ENCODE measurements at regions not wholly inside any gene's neighbourhood (a gene's known extent, or its start where the extent isn't known, plus 50 kb on each side); places are given as distances from the start of the nearest gene placed in this dataset.
"Not testable (repeated sequence)": the region's sequence is repeated elsewhere in the genome, so short reads cannot be mapped to it uniquely, and the experiment has no call there.

DNA sequence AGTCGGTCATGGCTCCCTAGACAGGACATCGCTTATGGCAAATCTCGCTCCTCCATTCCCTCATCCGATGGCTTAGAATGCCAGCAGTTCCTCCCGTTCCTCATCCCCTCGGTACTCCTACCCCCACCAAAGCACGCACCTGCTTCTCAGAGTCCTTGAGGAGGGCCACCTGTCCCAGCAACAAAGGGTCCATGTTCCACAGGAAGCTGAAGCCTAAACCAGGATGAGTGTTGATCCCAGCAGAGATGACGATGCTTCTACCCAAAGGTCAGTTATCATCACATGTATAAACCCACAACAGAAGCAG lies 111.2 kb downstream of the THBS2 start:
- DNase-seq: no peak

DNA sequence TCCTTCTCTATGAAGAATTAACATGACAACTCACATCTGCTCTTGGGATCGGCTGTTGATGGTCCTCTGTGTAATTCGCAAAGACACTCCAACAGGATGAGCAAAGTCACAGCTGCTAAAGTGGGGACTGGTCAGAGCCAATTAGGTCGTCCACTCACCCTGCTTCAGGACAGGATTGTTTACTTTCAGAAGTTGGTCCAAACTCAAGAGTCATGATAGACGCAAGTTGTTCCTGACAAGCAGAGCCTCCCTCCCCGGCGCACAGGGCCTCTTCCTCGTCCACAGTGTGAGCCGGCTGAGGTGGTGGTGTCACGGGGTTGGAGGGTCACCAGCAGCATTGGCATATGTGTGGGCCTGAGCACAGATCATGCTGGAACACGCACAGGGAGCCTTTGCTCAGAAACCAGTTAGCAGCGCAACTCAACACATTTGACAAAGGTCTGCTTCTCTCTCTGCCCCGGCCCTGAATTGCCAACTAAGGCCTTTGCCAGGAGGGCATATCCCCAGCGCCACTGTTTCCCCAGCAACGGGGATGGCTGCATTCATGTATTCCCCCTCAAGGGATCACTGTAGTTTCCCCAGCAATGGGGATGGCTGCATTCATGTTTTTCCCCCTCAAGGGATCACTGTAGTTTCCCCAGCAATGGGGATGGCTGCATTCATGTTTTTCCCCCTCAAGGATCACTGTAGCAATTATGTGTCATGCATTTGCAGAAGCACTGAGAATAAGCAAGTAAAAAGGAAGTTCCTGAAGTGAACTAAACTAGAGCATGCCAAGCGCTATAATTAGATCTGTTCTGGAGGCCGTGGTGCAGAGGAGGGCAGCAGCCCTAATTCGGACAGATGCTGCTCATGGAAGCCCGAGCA lies 111.7 kb downstream of the THBS2 start:
- DNase-seq: no peak

DNA sequence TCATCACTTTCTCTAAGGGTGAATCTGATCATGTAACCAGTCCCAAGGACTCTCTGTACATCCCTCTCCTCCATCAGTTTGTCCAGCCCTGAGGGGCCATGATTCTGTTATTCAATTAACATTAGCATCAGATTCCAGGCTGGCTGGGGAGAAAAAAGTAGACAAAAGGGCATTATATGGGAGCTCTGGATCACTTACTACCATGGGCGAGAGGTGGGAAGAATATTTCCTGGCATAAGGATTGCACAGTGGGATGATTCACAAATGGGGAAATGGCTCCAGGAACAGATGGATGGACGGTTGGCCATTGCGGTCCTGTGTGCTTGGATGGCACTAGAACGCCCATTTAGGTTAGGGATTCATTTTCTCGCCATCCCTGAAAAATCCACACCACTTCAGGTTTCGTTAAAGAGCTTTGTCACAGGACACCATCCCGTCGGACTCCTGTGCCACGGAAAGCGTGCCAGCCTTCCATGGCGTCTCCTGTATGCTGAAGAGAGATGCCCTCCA lies 112.6 kb downstream of the THBS2 start:
- DNase-seq: no peak

DNA sequence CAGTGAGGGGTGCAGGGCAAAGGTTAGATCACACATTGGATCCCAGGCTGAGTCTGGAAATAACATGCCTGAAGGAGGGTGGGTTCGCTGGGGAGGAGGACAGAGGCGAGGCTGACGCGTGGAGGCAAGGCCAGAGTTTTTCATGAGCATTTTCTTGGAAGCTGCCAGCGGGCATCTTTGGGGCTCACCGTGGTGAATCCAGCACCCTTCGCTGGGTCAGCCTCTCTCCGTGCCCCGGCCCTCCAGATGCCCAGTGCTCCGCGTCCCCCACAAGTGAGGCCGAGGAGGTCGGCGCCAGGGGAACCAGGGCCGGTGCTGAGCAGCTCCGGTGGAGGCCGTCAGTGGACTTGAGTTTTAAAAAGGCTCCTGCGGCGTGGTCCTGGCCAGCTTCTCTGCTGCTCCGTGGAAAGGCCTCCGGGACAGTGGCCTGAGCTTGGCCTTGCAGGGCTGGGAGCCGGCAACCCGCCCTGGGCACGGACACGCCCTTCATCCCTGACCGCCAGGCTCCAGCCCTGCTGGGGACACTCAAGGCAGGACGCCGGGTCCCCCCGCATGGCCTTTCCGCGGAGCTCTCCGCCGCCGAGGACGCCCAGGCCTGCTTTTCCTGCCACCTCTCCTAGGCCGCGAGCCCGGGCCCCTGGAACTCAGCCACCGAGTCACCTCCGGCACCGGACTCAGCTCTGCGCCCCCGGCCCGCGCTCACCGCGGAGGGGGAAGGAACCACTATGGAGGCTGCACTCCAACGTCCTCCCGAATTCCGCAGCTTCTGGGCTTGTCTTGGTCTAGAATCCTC lies 114.3 kb downstream of the THBS2 start:
- DNase-seq: no peak

DNA sequence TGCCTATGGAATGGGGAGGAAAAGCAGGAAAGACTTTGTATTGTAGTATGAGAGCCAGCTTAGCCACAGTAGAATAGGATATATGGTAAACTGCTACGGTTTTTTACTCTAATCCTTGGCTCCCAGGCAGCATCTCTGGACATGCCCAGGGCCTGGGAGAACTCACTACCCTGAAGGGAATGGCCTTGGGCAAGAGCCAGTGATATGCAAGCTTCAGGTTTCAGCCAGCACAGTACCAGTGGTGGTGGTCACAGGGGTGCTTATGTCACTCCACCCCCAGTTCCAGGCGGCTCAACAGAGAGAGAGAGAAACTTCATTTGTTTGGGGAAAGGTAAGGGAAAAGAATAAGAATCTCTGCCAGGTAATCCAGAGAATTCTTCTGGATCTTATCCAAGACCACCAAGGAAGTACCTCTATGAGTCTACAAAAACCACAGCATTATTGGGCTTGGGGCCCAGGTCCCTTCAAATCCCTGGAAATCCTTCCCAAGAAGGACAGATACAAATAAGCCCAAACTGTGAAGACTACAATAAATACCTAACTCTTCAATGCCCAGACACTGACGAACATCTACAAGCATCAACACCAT lies 121.2 kb downstream of the THBS2 start:
- DNase-seq: no peak

DNA sequence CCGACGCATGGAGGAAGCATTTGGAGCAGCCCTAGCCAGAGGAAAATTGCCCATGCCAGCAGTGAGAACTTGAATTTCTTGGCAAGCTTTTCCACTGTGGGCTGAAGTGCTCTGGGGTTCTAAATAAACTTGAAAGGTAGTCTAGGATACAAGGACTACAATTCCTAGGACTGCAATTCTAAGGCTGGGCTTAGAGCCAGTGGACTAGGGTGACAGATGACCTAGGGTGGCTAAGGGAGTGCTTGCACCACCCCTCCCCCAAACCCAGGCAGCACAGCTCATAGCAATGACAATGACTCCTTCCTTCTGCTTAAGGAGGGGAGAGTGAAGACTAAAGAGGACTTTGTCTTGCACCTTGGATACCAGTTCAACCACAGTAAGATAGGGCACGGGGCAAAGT lies 122.3 kb downstream of the THBS2 start:
- no peak for DNase-seq

DNA sequence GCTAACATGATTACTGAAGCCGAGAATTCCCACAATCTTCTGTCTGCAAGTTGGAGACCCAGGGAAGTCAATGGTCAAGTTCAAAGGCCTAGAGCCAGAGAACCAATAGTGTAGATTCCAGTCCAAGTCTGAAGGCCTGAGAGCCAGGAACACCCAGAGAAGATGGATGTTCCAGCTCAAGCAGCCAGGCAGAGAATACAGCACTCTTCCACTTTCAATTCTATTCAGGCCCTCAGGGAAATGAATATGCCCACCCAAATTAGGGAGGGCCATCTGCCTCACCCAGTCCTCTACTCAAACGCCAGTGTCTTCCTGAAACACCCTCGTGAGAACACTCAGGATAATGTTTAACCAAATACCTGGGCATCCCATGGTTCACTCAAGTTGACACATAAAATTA lies 123.5 kb downstream of the THBS2 start:
- DNase-seq: no peak

DNA sequence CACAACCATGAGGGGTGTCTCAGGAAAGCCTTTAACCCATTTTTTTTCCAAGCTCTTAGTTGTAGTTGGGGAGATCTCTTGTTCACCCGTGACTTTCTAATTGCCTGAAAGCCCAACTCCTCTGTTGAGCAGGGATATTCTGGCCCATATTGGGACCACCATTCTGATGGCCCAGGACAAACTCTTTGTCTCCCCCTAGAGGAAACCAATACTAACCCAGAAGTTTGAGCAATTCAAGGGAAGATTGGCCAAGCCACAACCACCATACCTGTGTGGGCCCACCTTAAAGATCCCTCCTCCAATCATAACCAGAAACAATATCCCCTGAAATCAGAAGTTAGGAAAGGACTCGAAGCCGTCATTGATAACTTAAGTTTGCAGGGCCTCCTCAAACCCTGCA lies 132.6 kb downstream of the THBS2 start:
- no peak for DNase-seq

DNA sequence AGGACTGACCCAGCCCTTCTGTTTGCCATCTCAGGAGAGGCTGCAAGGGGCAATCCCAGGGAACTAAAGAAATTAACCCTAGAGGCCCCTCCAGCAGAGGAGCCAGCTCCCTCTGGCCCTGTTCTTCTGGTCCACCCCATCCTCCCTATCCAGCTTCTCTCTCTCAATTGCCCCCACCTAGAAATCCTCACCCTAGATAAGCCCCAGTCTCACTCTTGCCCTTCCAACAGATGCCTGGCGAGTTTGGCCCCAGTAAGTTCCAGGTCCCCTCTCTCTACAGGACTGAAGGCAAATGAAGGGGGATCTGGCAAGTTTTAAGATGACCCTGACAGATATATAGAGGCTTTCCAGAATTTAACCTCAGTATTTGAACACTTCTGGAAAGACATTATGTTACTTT lies 134.0 kb downstream of the THBS2 start:
- no peak for DNase-seq

DNA sequence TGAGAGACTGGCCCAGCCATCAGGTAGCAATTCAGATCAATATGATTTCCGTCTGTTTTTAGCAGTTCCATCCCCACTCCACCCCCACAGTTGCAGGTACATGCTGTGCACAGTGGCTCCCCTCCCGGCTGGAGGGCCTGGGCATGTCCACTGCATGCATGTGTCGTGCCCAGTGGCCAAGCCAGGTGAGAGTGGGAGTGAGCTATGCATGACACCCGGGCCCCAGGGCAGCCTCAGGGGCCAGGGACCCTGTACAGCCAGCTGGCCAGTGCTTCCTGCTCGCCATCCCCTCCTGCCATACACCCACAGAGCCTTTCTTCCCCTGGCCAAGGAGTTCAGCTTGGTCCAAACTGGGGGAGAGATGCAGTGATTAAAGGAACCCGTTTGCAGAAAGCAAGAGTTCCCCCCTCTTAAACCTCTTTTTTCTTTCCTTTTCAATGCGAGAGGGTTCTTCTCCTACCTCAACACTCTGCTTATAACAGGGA lies 135.3 kb downstream of the THBS2 start:
- no peak for DNase-seq

DNA sequence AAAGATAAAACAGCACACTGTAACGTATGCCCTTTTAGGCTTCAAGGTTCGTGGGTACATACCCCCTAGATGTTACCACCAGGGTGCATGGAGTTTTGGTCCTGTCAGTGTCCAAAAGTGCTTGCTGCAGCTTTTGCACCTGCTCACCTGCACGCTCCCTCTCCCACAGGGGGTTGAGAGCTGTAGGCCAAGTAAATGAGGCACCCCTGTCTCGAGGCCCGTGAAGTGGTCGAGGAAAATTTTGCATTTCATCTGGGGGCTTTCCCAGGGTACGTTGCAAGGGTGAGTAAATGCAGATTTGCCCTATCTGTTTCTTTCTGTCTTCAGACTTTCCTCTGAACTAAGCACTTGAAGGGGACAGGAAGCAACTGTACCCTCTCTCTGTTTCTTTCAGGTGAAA lies 136.0 kb downstream of the THBS2 start:
- no peak for DNase-seq

DNA sequence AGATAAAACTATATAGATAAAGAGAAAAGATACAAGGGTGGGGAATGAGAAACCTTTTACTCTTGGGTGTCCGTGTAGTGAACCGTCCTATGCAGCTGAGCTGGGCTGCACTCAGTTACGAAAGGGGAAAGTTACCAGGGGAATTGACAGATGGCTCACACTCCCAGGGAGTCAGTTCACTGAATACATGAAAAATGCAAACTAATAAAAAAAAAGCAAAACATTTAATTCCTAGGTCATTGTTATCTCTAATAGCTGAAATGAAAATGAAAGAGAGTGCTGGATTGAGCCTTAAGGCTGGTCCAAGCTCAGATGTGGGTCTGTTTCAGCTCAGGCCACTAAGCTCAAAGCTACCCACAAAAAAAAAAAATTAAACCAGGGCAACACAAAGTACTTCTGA lies 138.0 kb downstream of the THBS2 start:
- no peak for DNase-seq

DNA sequence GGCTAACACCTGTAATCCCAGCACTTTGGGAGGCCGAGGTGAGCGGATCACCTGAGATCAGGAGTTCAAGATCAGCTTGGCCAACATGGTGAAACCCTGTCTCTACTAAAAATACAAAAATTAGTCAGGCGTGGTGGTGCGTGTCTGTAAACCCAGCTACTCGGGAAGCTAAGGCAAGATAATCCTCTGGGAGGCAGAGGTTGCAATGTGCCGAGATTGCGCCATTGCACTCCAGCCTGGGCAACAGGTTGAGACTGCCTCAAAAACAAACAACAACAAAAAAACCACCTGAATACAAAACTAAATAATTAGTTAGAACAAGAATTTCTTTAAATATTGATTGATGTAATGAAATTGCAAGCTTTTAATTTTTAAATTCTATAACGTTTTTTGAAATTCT lies 139.0 kb downstream of the THBS2 start:
- DNase-seq: not testable (repeated sequence)

DNA sequence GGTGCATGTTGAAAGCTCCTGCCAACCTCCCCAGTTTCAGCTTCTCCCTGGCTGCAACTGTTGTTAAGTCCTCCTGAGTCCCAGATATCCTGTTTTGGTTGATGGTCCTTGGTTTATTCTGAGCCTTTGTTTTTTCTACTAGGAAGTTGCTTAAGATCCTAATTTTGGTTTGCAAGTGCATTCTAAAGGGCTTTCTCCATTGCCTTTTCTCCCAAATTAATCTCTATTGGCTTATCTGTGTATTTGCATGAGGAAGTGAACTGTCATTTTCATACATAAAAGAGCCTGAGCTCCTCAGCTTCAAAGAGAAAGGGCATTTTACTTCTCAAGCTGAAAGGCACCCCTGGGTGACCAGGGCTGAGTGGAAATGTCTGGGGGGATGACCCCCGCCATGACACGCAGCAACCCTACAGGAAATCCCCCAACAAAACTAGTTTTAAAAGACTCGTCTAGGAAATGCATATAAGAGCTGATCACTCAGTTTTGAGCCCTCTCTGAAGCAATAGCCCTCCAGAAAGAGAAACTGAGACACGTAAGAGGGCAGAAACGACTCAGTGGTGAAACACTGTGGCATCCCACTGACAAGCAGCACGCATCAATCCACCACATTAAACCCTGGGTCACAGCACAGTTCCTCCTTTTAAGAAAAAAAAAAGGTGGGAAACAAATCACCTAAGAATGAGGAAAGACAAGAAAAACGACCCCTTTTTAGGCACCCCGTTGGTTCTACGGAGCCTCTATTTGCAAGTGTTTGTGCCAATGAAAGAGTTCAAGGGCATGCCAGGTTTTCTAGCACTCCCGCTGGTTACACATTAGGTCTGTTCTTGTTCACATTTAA lies 140.9 kb downstream of the THBS2 start:
- DNase-seq: no peak

DNA sequence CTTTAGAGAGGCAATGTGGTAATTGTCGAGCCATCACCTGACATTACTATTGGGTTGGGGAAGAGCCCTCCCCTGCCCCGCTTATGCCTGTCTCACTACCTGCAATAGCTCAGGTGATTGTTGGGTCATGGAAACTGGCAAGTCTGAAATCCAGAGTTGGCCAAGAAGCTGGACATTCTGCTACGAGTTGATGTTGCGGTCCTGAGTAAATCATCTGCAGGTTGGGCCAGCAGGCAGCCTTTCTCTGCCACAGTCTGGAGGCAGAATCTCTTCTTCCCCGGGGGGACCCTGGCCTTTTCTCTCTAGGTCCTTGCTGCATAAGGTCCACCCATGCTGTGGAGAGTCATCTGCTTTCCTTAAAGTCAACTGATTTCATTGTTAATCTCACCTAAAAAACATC lies 142.4 kb downstream of the THBS2 start:
- DNase-seq: no peak

DNA sequence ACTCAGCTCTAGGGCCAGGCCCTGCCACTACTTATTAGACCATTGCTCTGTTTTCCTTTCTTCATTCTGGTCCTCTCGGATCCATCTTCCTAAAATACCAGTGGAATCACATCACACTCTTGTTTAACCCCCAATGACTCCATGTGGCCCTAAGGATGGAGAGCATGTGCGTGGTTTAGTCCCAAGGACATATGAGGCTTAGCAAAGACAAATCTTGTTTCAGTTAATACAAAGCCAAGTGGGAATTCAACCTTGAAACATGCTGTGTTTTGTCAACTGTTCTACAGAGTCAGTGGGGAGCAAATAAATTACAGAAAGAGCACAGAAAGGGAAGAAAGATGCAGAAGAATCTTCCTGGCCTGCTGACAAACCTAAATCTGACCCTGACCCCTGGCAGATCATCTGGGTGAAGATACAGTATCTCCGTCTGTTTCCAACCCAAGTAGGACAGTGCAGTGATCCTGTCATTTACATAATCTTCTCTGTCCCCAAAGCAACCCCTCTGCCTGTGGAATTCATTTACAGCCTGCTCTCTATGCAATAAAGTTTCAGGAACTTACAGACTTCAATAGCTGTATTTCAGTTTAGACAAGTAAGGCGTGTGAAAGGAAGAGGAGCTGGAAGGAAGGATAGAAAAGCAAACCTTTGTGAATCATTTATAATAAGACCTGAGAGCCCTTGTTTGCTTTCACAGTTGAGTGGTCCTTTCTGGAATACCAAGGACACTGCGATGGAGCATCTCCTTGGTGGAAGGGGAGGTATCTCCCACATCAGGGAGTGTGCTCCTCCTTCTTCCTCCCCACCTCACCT lies 144.0 kb downstream of the THBS2 start:
- DNase-seq: no peak

DNA sequence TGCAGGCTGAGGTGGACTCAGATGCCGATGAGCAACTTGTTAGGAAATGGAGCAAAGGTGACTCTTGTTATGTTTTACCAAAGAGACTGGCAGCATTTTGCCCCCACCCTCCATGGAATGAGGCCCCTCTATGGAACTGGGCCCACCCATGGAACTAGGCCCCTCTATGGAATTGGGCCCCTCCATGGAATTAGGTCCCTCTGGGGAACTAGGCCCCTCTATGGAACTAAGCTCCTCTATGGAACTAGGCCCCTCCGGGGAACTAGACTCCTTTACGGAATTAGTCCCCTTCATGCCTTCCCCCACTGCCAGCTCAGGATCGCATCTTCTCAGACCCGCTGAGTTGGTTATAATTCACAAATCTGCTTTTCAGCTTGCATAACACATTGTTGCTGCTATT lies 144.9 kb downstream of the THBS2 start:
- DNase-seq: no peak

DNA sequence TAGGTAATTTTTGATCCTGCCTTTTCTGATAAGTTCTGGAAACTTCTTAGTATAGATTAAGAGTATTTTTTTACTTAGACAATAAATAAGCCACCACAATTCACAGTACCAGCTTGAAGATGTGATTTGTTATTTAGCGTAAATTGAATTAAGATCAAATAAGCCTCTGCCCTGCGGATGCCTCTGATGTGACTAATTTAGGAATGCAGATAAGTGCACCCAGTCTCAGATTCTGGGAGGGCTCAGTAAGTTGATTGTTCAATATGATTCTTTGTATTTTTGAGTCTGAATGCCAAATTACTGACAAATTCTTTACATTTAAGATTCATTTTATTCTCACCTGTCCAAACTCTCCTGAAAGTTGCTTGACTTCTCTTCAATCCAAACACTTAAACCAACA lies 147.5 kb downstream of the THBS2 start:
- DNase-seq: no peak

DNA sequence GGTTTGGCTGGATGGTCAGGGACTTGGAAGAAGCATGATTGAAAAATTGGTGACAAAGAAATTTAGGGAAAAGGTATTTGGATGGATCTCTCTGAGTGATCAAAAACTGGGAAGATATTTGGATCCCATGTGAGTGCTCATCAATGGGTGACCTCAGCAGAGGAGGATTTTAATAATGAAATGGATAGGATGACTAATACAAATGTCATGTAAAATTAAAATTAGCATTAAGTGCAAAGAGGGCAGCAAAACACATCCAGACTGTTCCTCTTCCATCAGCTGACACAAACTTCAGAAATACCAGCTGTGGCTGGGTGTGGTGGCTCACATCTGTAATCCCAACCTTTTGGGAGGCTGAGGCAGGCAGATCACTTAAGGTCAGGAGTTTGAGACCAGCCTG lies 151.7 kb downstream of the THBS2 start:
- no peak for DNase-seq

DNA sequence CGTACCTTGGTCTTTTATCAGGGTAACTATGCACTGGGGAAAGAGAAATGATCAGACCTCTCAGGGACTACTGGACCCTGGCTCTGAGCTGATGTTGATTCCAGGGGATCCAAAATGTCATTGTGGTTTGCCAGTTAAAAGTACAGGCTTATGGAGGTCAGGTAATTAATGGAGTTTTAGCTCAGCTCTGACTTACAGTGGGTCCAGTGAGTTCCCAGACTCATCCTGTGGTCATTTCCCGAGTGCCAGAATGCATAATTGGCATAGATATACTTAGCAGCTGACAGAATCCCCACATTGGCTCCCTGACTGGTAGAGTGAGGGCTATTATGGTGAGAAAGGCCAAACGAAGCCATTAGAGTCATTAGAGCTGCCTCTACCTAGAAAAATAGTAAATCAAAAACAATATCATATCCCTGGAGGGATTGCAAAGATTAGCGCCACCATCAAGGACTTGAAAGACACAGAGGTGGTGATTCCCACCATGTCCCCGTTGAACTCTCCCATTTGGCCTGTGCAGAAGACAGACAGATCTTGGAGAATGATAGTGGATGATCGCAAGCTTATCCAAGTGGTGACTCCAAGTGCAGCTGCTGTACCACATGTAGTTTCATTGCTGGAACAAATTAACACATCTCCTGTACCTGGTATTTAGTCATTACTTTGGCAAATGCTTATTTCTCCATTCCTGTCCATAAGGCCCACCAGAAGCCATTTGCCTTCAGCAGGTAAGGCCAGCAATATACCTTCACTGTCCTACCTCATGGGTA lies 152.4 kb downstream of the THBS2 start:
- no peak for DNase-seq

Data from T-helper 1 cell (primary cell).